Stomach (tissue), 8 donors: ENCODE measurements at regions not wholly inside any gene's neighbourhood (a gene's known extent, or its start where the extent isn't known, plus 50 kb on each side); places are given as distances from the start of the nearest gene placed in this dataset.

ENCODE experiments used
- DNase-seq, 2 donors: peaks; one replicate each; pipeline versions ENCODE4 v3.0.0 to v3.0.0-alpha.2; 2013 to 2019
- H3K27ac ChIP-seq, 5 donors: fragments of 200-600 bp in 4 of 5; sonication (generic) in 4 of 5; one replicate each; pipeline ENCODE4 v1.5.1; 2013 to 2019; ENCODE audit warnings: mild to moderate bottlenecking in 1 of 5, moderate library complexity in 1 of 5
- H3K27me3 ChIP-seq, 3 donors: fragments of 200-600 bp; sonication (generic); one replicate each; pipeline ENCODE4 v1.5.1; 2017 to 2019; ENCODE audit warnings: mixed run types in 1 of 3
- H3K36me3 ChIP-seq, 4 donors: fragments of 200-600 bp; sonication (generic); 1 replicate in 3 of 4; 2 replicates in 1 of 4; pipeline ENCODE4 v1.5.1; 2016 to 2019
- H3K4me1 ChIP-seq, 4 donors: fragments of 200-600 bp; sonication (generic); one replicate each; pipeline ENCODE4 v1.5.1; 2016 to 2019
- H3K4me3 ChIP-seq, 4 donors: fragments of 200-600 bp; sonication (generic) in 3 of 4; one replicate each; pipeline ENCODE4 v1.5.1; 2016 to 2019; ENCODE audit warnings: mild to moderate bottlenecking in 1 of 4
- H3K9me3 ChIP-seq, 4 donors: fragments of 200-600 bp; sonication (generic); one replicate each; pipeline ENCODE4 v1.5.1; 2016 to 2019
- CTCF ChIP-seq, 7 experiments: fragments of 450-650 bp in 4 of 7; fragments of 200-600 bp in 3 of 7; sonication (generic) in 3 of 7; IDR thresholded peaks; one replicate each; pipeline ENCODE4 v1.5.1; 2016 to 2019; ENCODE audit warnings: antibody characterized with exemption in 7 of 7, control low read depth in 2 of 7, mild to moderate bottlenecking in 1 of 7
- EP300 ChIP-seq: sonication (generic); formaldehyde crosslinking; IDR thresholded peaks from one replicate; pipeline ENCODE4 v1.6.1; 2017; ENCODE audit warnings: antibody characterized with exemption
- POLR2A ChIP-seq, 4 donors: fragments of 450-650 bp; IDR thresholded peaks; one replicate each; pipeline ENCODE4 v1.6.1; 2016; ENCODE audit warnings: antibody characterized with exemption in 4 of 4, control low read depth in 2 of 4, mild to moderate bottlenecking in 1 of 4, moderate library complexity in 1 of 4
- POLR2AphosphoS5 ChIP-seq, 3 donors: sonication (generic); formaldehyde crosslinking; IDR thresholded peaks; one replicate each; pipeline ENCODE4 v1.6.1; 2016; ENCODE audit warnings: antibody characterized with exemption in 3 of 3
- WGBS, 5 donors: extraction: QIAGEN DNeasy Blood & Tissue Kit in 3 of 5; methylation state at CpG; one replicate each; pipeline versions ENCODE4 v1.1.5 to v1.1.7; 2013 to 2018; 5-methylcytosine and 5-hydroxymethylcytosine counted together
- intact Hi-C: fragments of 100-400 bp; cut with DNase I; formaldehyde crosslinking; loops from one replicate; pipeline ENCODE4 v1.15.1; 2023; ENCODE audit warnings: low total_unique reads
- donor health status: healthy with polysubstance abuse.
- donor health status: Bipolar disorder and iron deficiency.
- donor health status: healthy.

GRCh38 chr4:152146244-152146643 lies 385.4 kb upstream of the GATB start:
- no peaks in the 10 kb centered on the region for H3K27me3 ChIP-seq
- H3K27ac ChIP-seq = no peak overlapping the region
- H3K9me3 ChIP-seq = peaks cover 15 to 28% (median 22%) of the 10 kb centered on the region in 4 donors
- DNase-seq = no peak
- 37 to 59% (median 42%) methylated on average over 1 of the region's 1 CpG for WGBS, 5 donors
- no peak for TF ChIP-seq POLR2A (IDR thresholded peaks at IDR 0.05)
- TF ChIP-seq EP300 = no peak
- TF ChIP-seq CTCF (IDR thresholded peaks at IDR 0.05) = no peak
- TF ChIP-seq POLR2AphosphoS5 (IDR thresholded peaks at IDR 0.05) = no peak
- H3K4me3 ChIP-seq = no peak overlapping the region
- H3K36me3 ChIP-seq = no peaks in the 10 kb centered on the region
- H3K4me1 ChIP-seq = no peaks in the 10 kb centered on the region
- intact Hi-C loops = no loop called here

GRCh38 chr4:152143806-152144205 lies 383.0 kb upstream of the GATB start:
- no peak for DNase-seq
- no peak overlapping the region for H3K27ac ChIP-seq

GRCh38 chr4:152138451-152138850 lies 377.6 kb upstream of the GATB start:
- no peak for TF ChIP-seq EP300
- TF ChIP-seq CTCF (IDR thresholded peaks at IDR 0.05) = no peak
- no peak for TF ChIP-seq POLR2AphosphoS5 (IDR thresholded peaks at IDR 0.05)
- TF ChIP-seq POLR2A (IDR thresholded peaks at IDR 0.05) = no peak
- H3K9me3 ChIP-seq = no peaks in the 10 kb centered on the region
- no peaks in the 10 kb centered on the region for H3K4me1 ChIP-seq
- DNase-seq = no peak
- no peak overlapping the region for H3K4me3 ChIP-seq
- intact Hi-C loops = no loop called here
- no peaks in the 10 kb centered on the region for H3K27me3 ChIP-seq
- WGBS, 5 donors = 82 to 92% (median 85%) methylated on average over 3 of the region's 3 CpGs
- H3K36me3 ChIP-seq = no peaks in the 10 kb centered on the region
- no peak overlapping the region for H3K27ac ChIP-seq

More at GRCh38 chr4:152143806-152144205, 383.0 kb upstream of the GATB start:
- Histone ChIP-seq H3K4me3 (no peak overlapping the region), H3K4me1 (no peaks in the 10 kb centered on the region), H3K27me3 (no peaks in the 10 kb centered on the region), H3K9me3 (peaks cover 15 to 28% (median 22%) of the 10 kb centered on the region in 4 donors), H3K36me3 (no peaks in the 10 kb centered on the region)
- intact Hi-C loops = no loop called here
- TF ChIP-seq CTCF (IDR thresholded peaks at IDR 0.05) = no peak
- no peak for TF ChIP-seq POLR2AphosphoS5 (IDR thresholded peaks at IDR 0.05)
- TF ChIP-seq EP300 = no peak
- TF ChIP-seq POLR2A (IDR thresholded peaks at IDR 0.05) = no peak

- intact Hi-C loops = no loop called here
- no peaks in the 10 kb centered on the region for H3K27me3 ChIP-seq
- H3K4me3 ChIP-seq = no peak overlapping the region
- no peak for TF ChIP-seq CTCF (IDR thresholded peaks at IDR 0.05)
- TF ChIP-seq POLR2AphosphoS5 (IDR thresholded peaks at IDR 0.05) = no peak
- TF ChIP-seq EP300 = no peak
- TF ChIP-seq POLR2A (IDR thresholded peaks at IDR 0.05) = no peak
- DNase-seq = no peak
- no peaks in the 10 kb centered on the region for H3K9me3 ChIP-seq
- H3K36me3 ChIP-seq = no peaks in the 10 kb centered on the region
- no peaks in the 10 kb centered on the region for H3K4me1 ChIP-seq
- H3K27ac ChIP-seq = no peak overlapping the region
Measured at GRCh38 chr4:152132776-152133175, 372.0 kb upstream of the GATB start.

DNA sequence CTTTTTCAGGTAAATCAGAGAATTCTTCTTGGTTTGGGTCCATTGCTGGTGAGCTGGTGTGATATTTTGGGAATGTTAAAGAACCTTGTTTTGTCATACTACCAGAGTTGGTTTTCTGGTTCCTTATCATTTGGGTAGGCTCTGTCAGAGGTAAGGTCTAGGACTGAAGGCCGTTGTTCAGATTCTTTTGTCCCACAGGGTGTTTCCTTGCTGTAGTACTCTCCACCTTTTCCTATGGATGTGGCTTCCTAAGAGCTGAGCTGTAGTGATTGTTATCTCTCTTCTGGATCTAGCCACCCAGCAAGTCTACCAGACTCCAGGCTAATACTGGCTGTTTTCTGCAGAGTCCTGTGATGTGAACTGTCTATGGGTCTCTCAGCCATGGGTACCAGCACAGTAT lies 367.5 kb upstream of the GATB start:
- Histone ChIP-seq H3K4me3 (no peak overlapping the region), H3K9me3 (no peaks in the 10 kb centered on the region), H3K36me3 (no peaks in the 10 kb centered on the region), H3K4me1 (no peaks in the 10 kb centered on the region), H3K27me3 (no peaks in the 10 kb centered on the region), H3K27ac (no peak overlapping the region)
- TF ChIP-seq POLR2A (IDR thresholded peaks at IDR 0.05) (no peak), POLR2AphosphoS5 (IDR thresholded peaks at IDR 0.05) (no peak), EP300 (no peak), CTCF (IDR thresholded peaks at IDR 0.05) (no peak)
- intact Hi-C loops = no loop called here
- no peak for DNase-seq
- WGBS, 5 donors = 67 to 92% (median 79%) methylated on average over 1 of the region's 1 CpG
